Aorta (tissue), 5 donors: ENCODE measurements at regions not wholly inside any gene's neighbourhood (a gene's known extent, or its start where the extent isn't known, plus 50 kb on each side); places are given as distances from the start of the nearest gene placed in this dataset.

Experiments
- ATAC-seq: fragments of 200-7000 bp; cut with Tn5 transposase; one replicate; pipeline ENCODE4 v1.9.1; 2022; ENCODE audit warnings: moderate library complexity; ENCODE audit not compliant: low FRiP score
- DNase-seq, 2 donors: peaks; one replicate each; pipeline ENCODE4 v3.0.0-alpha.2; 2020
- H3K27ac ChIP-seq, 2 donors: one replicate each; pipeline ENCODE4 v1.5.1; 2013; ENCODE audit warnings: low read length in 2 of 2, mild to moderate bottlenecking in 2 of 2, moderate library complexity in 2 of 2, control low read depth in 1 of 2, inconsistent platforms in 1 of 2, low read depth in 1 of 2
- H3K27me3 ChIP-seq, 2 donors: one replicate each; pipeline ENCODE4 v1.6.1; 2013; ENCODE audit warnings: control low read depth in 1 of 2, low read length in 1 of 2, mild to moderate bottlenecking in 1 of 2, moderate library complexity in 1 of 2; ENCODE audit not compliant: insufficient read depth in 2 of 2, control insufficient read depth in 1 of 2
- H3K36me3 ChIP-seq, 2 donors: one replicate each; pipeline ENCODE4 v1.6.1; 2013; ENCODE audit warnings: control low read depth in 1 of 2, low read length in 1 of 2, mild to moderate bottlenecking in 1 of 2; ENCODE audit not compliant: insufficient read depth in 2 of 2, control insufficient read depth in 1 of 2
- H3K4me1 ChIP-seq, 2 donors: one replicate each; pipeline ENCODE4 v1.6.1; 2013; ENCODE audit warnings: low read length in 2 of 2, control low read depth in 1 of 2, mild to moderate bottlenecking in 1 of 2, moderate library complexity in 1 of 2; ENCODE audit not compliant: insufficient read depth in 2 of 2, control insufficient read depth in 1 of 2
- H3K4me3 ChIP-seq, 2 donors: one replicate each; pipeline ENCODE4 v1.5.1; 2013; ENCODE audit warnings: low read length in 2 of 2, control low read depth in 1 of 2, mild to moderate bottlenecking in 1 of 2
- H3K9me3 ChIP-seq: one replicate; pipeline ENCODE4 v1.6.1; 2013; ENCODE audit warnings: mild to moderate bottlenecking, low read length; ENCODE audit not compliant: control insufficient read depth
- WGBS, 2 donors: extraction: QIAGEN DNeasy Blood & Tissue Kit; methylation state at CpG; one replicate each; pipeline ENCODE4 v1.1.7; 2013; 5-methylcytosine and 5-hydroxymethylcytosine counted together
- intact Hi-C, 2 donors: fragments of 100-400 bp; cut with DNase I; formaldehyde crosslinking; loops; one replicate each; pipeline versions ENCODE4 v1.14.2 to v1.15.0; 2022
- donor health status: healthy with polysubstance abuse.
- donor health status: Bipolar disorder and iron deficiency.
- donor health status: DM: no; HTN: no; CAD: no.
- donor health status: DM: no; HTN: no; CAD: no.
- donor health status: DM: yes; HTN: yes; CAD: no.

GRCh38 chr11:70788248-70789022 lies 390.1 kb downstream of the CTTN start:
- no peak overlapping the region for H3K27ac ChIP-seq
- WGBS, 2 donors, result 86 to 87% methylated on average over 18 of the region's 18 CpGs
- intact Hi-C loops, result no loop called here
- DNase-seq, result peak in 1 of 2 donors; percentile 62
- H3K36me3 ChIP-seq, result no peaks in the 10 kb centered on the region
- no peak for ATAC-seq
- H3K27me3 ChIP-seq, result no peaks in the 10 kb centered on the region
- peaks cover 5% of the 10 kb centered on the region for H3K9me3 ChIP-seq
- H3K4me3 ChIP-seq, result no peak overlapping the region
- H3K4me1 ChIP-seq, result no peaks in the 10 kb centered on the region

GRCh38 chr11:70790671-70791300 lies 392.5 kb downstream of the CTTN start:
- 75% methylated on average over 12 of the region's 12 CpGs for WGBS, 2 donors
- no peaks in the 10 kb centered on the region for H3K36me3 ChIP-seq
- no peak overlapping the region for H3K27ac ChIP-seq
- DNase-seq (no peak), ATAC-seq (no peak)
- intact Hi-C loops, result no loop called here
- H3K27me3 ChIP-seq, result no peaks in the 10 kb centered on the region
- H3K4me3 ChIP-seq, result no peak overlapping the region
- no peaks in the 10 kb centered on the region for H3K4me1 ChIP-seq
- peaks cover 7% of the 10 kb centered on the region for H3K9me3 ChIP-seq

DNA sequence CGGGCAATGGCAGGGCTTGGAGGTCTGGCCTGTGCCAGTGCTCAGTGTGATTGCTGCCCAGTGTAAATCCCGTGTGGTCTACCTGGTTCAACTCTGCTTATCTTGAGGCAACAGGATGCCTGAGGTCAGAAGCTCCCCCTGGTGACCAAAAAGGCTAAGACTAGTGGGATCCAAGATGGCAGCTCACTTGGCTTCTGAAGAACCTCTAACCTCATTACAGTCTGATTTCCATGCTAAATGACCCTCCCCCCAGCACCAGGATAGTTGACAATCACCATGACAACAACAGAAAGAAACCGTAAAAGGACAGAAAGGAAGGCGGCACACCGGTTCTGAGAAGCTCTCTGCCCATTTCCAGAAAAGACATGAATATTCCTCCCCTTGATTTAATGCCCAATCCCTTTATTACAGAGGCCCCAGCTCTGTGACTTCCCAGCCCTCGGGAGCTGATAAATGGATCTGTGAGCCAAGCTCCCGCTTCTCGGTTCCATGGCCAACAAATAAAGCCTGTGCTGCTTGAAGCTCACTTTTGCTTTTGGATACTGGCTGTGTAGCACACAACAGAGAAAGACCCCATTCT lies 398.4 kb downstream of the CTTN start:
- H3K4me3 ChIP-seq, result no peak overlapping the region
- intact Hi-C loops, result no loop called here
- no peaks in the 10 kb centered on the region for H3K4me1 ChIP-seq
- no peak overlapping the region for H3K27ac ChIP-seq
- peaks cover 3% of the 10 kb centered on the region for H3K9me3 ChIP-seq
- ATAC-seq (no peak), DNase-seq (no peak)
- no peaks in the 10 kb centered on the region for H3K27me3 ChIP-seq
- H3K36me3 ChIP-seq, result no peaks in the 10 kb centered on the region
- WGBS, 2 donors, result 75 to 83% methylated on average over 8 of the region's 8 CpGs

DNA sequence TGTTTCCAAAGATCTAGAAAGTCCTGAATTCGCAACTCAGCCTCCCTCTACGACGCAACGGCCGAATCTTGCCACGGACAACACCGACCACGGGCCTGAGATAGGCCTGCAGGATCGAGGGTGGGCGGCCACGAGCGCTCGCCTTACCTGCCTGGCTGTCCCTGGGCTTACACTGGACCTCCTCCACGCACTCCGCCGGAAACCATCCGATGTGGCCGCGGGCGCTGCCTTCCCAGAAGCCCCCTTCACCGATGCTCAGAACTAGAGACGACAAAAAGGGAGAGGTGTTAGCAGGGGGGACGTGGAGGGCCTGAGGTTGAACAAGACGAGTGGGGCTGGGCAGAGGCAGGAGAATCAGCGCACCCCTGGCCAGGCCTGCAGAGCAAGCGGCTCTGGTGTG lies 400.0 kb downstream of the CTTN start:
- WGBS, 2 donors, result 89 to 93% methylated on average over 26 of the region's 26 CpGs
- Histone ChIP-seq H3K27me3 (no peaks in the 10 kb centered on the region), H3K4me3 (no peak overlapping the region), H3K27ac (no peak overlapping the region), H3K4me1 (no peaks in the 10 kb centered on the region), H3K36me3 (no peaks in the 10 kb centered on the region), H3K9me3 (peaks cover 3% of the 10 kb centered on the region)
- intact Hi-C loops, result no loop called here
- no peak for ATAC-seq
- DNase-seq, result no peak

DNA sequence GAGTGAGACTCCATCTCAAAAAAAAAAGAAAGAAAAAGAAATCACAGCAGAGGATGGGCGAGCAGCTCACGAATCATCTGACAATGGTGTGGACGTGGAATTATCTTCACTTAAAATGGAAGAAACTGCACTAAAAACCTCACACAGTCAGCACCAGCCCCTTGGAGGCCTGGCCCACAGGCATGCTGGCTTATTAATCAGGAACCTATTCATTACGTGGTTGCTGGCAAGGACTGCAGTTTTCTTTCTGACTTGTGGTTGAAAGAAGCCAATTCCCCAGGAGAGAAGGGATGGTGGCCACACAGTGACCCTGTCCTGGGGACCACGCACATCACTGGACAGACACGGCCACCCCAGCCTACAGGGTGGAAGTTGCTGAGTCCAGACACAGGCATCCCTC lies 401.1 kb downstream of the CTTN start:
- WGBS, 2 donors, result 48 to 60% methylated on average over 6 of the region's 6 CpGs
- no peaks in the 10 kb centered on the region for H3K27me3 ChIP-seq
- H3K4me3 ChIP-seq, result no peak overlapping the region
- H3K4me1 ChIP-seq, result no peaks in the 10 kb centered on the region
- ATAC-seq, result no peak
- peaks cover 3% of the 10 kb centered on the region for H3K9me3 ChIP-seq
- no peak for DNase-seq
- H3K36me3 ChIP-seq, result no peaks in the 10 kb centered on the region
- intact Hi-C loops, result no loop called here
- no peak overlapping the region for H3K27ac ChIP-seq

- no peaks in the 10 kb centered on the region for H3K9me3 ChIP-seq
- intact Hi-C loops, result no loop called here
- H3K27me3 ChIP-seq, result no peaks in the 10 kb centered on the region
- DNase-seq (no peak), ATAC-seq (no peak)
- H3K4me3 ChIP-seq, result no peak overlapping the region
- no peak overlapping the region for H3K27ac ChIP-seq
- no peaks in the 10 kb centered on the region for H3K36me3 ChIP-seq
- H3K4me1 ChIP-seq, result no peaks in the 10 kb centered on the region
- WGBS, 2 donors, result 90 to 95% methylated on average over 8 of the region's 8 CpGs
Observed at GRCh38 chr11:70802185-70802584, 403.9 kb downstream of the CTTN start.

- no peaks in the 10 kb centered on the region for H3K4me1 ChIP-seq
- H3K4me3 ChIP-seq, result no peak overlapping the region
- 73 to 79% methylated on average over 24 of the region's 24 CpGs for WGBS, 2 donors
- H3K27ac ChIP-seq, result no peak overlapping the region
- no peaks in the 10 kb centered on the region for H3K36me3 ChIP-seq
- no peak for ATAC-seq
- DNase-seq, result no peak
- intact Hi-C loops, result no loop called here
- H3K9me3 ChIP-seq, result no peaks in the 10 kb centered on the region
- no peaks in the 10 kb centered on the region for H3K27me3 ChIP-seq
Observed at GRCh38 chr11:70804139-70804837, 406.0 kb downstream of the CTTN start.

- H3K4me3 ChIP-seq, result no peak overlapping the region
- DNase-seq (no peak), ATAC-seq (no peak)
- H3K4me1 ChIP-seq, result no peaks in the 10 kb centered on the region
- H3K27ac ChIP-seq, result no peak overlapping the region
- no peaks in the 10 kb centered on the region for H3K9me3 ChIP-seq
- no peaks in the 10 kb centered on the region for H3K36me3 ChIP-seq
- intact Hi-C loops, result no loop called here
- 72 to 81% methylated on average over 7 of the region's 7 CpGs for WGBS, 2 donors
- no peaks in the 10 kb centered on the region for H3K27me3 ChIP-seq
Observed at GRCh38 chr11:70805243-70805642, 406.9 kb downstream of the CTTN start.
